ENCODE measurements at regions not wholly inside any gene's neighbourhood (a gene's known extent, or its start where the extent isn't known, plus 50 kb on each side); places are given as distances from the start of the nearest gene placed in this dataset.

DNA sequence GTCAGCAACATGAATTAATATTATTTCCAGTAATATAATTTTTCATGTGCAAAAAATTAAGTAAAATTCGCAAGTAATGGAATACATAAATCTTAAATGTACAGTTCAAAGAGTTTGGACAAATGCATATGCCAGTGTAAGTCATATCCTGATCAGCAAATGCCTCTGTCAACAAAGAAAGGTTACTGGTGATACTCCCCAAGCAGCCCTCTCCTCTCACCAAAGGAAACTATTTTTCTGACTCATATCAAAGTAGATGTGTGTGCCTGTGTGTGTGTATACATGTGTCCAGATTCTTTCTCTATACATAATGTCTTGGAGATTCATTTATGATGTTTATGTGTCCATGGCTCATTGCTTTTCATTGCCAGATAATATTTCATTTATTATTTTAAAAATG, 1035.0 kb downstream of the SLC16A7 start:
- TF ChIP-seq, protein P1, sequence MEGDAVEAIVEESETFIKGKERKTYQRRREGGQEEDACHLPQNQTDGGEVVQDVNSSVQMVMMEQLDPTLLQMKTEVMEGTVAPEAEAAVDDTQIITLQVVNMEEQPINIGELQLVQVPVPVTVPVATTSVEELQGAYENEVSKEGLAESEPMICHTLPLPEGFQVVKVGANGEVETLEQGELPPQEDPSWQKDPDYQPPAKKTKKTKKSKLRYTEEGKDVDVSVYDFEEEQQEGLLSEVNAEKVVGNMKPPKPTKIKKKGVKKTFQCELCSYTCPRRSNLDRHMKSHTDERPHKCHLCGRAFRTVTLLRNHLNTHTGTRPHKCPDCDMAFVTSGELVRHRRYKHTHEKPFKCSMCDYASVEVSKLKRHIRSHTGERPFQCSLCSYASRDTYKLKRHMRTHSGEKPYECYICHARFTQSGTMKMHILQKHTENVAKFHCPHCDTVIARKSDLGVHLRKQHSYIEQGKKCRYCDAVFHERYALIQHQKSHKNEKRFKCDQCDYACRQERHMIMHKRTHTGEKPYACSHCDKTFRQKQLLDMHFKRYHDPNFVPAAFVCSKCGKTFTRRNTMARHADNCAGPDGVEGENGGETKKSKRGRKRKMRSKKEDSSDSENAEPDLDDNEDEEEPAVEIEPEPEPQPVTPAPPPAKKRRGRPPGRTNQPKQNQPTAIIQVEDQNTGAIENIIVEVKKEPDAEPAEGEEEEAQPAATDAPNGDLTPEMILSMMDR (IDR thresholded peaks at IDR 0.05): no peak
- TF ChIP-seq EZH2phosphoT487 (IDR thresholded peaks at IDR 0.05): no peak
